RWPE2 (cell line): ENCODE measurements at regions not wholly inside any gene's neighbourhood (a gene's known extent, or its start where the extent isn't known, plus 50 kb on each side); places are given as distances from the start of the nearest gene placed in this dataset.
"Not testable (repeated sequence)": the region's sequence is repeated elsewhere in the genome, so short reads cannot be mapped to it uniquely, and the experiment has no call there.

ENCODE experiments used
- ATAC-seq: fragments of 200-7000 bp; cut with Tn5 transposase; 3 replicates; pipeline ENCODE4 v1.9.1; 2021; ENCODE audit warnings: low read depth
- DNase-seq: peaks from one replicate; pipeline ENCODE4 v3.0.0-alpha.2; 2020; ENCODE audit warnings: low spot score
- H3K27ac ChIP-seq: fragments of 450-650 bp; 2 replicates; pipeline ENCODE4 v1.5.1; 2017; ENCODE audit warnings: mild to moderate bottlenecking; ENCODE audit not compliant: poor library complexity, severe bottlenecking
- H3K27me3 ChIP-seq: fragments of 250-450 bp; sonication (Bioruptor Pico); 2 replicates; pipeline ENCODE4 v1.5.1; 2021; ENCODE audit warnings: mild to moderate bottlenecking, moderate library complexity; ENCODE audit not compliant: insufficient read depth, poor library complexity, severe bottlenecking
- H3K36me3 ChIP-seq: fragments of 250-450 bp; sonication (Bioruptor Pico); 2 replicates; pipeline ENCODE4 v1.5.1; 2020; ENCODE audit warnings: low read depth, mild to moderate bottlenecking, moderate library complexity
- H3K4me1 ChIP-seq: fragments of 250-450 bp; sonication (Bioruptor Pico); 2 replicates; pipeline ENCODE4 v1.5.1; 2021; ENCODE audit warnings: mild to moderate bottlenecking, moderate library complexity; ENCODE audit not compliant: insufficient read depth, poor library complexity, severe bottlenecking
- H3K4me3 ChIP-seq: fragments of 250-450 bp; sonication (Bioruptor Pico); 2 replicates; pipeline ENCODE4 v1.5.1; 2021; ENCODE audit warnings: mild to moderate bottlenecking, moderate library complexity; ENCODE audit not compliant: severe bottlenecking
- H3K9me3 ChIP-seq: fragments of 250-450 bp; sonication (Bioruptor Pico); 2 replicates; pipeline ENCODE4 v1.5.1; 2021; ENCODE audit warnings: mild to moderate bottlenecking, moderate library complexity; ENCODE audit not compliant: severe bottlenecking
- CTCF ChIP-seq: fragments of 450-650 bp; IDR thresholded peaks from one replicate; pipeline ENCODE4 v1.5.1; 2017; ENCODE audit warnings: mild to moderate bottlenecking, moderate library complexity; ENCODE audit not compliant: poor library complexity, severe bottlenecking

- H3K4me1 ChIP-seq: no peaks in the 10 kb centered on the region
- H3K27ac ChIP-seq: no peak overlapping the region
- no peak overlapping the region for H3K4me3 ChIP-seq
- H3K27me3 ChIP-seq: no peaks in the 10 kb centered on the region
- H3K9me3 ChIP-seq: no peaks in the 10 kb centered on the region
- ATAC-seq (no peak), DNase-seq (no peak)
- no peaks in the 10 kb centered on the region for H3K36me3 ChIP-seq
- no peak for TF ChIP-seq CTCF
Measured at GRCh38 chr10:22067091-22067490, 63.6 kb upstream of the DNAJC1 start.

GRCh38 chr10:22060984-22061383 lies 57.5 kb upstream of the DNAJC1 start:
- ATAC-seq, H3K9me3 ChIP-seq, H3K27ac ChIP-seq, DNase-seq, H3K27me3 ChIP-seq, H3K36me3 ChIP-seq, H3K4me1 ChIP-seq, H3K4me3 ChIP-seq: not testable (repeated sequence)

- DNase-seq (no peak), ATAC-seq (no peak)
- H3K36me3 ChIP-seq: no peaks in the 10 kb centered on the region
- no peak overlapping the region for H3K27ac ChIP-seq
- H3K4me3 ChIP-seq: no peak overlapping the region
- no peaks in the 10 kb centered on the region for H3K27me3 ChIP-seq
- H3K4me1 ChIP-seq: no peaks in the 10 kb centered on the region
- TF ChIP-seq CTCF: no peak
- no peaks in the 10 kb centered on the region for H3K9me3 ChIP-seq
Measured at GRCh38 chr10:22058201-22058600, 54.7 kb upstream of the DNAJC1 start.

GRCh38 chr10:22054961-22055360 lies 51.4 kb upstream of the DNAJC1 start:
- no peaks in the 10 kb centered on the region for H3K4me1 ChIP-seq
- no peaks in the 10 kb centered on the region for H3K9me3 ChIP-seq
- H3K4me3 ChIP-seq: no peak overlapping the region
- DNase-seq: no peak
- no peaks in the 10 kb centered on the region for H3K27me3 ChIP-seq
- no peak overlapping the region for H3K27ac ChIP-seq
- TF ChIP-seq CTCF: no peak
- no peaks in the 10 kb centered on the region for H3K36me3 ChIP-seq
- no peak for ATAC-seq
